HG03521 (cell line): ENCODE measurements at regions not wholly inside any gene's neighbourhood (a gene's known extent, or its start where the extent isn't known, plus 50 kb on each side); places are given as distances from the start of the nearest gene placed in this dataset.

ENCODE experiments used
- ATAC-seq: cut with Tn5 transposase; IDR thresholded peaks from one replicate; pipeline ENCODE4 v1.9.1; 2021; ENCODE audit warnings: mild to moderate bottlenecking, moderate library complexity; ENCODE audit not compliant: unreplicated experiment

GRCh38 chr5:68771221-68771620 lies 322.6 kb upstream of the SLC30A5 start:
- ATAC-seq = no peak

- no peak for ATAC-seq
These were observed 322.1 kb upstream of the SLC30A5 start for GRCh38 chr5:68771732-68772131.

GRCh38 chr5:68776381-68776780 lies 317.4 kb upstream of the SLC30A5 start:
- no peak for ATAC-seq

- ATAC-seq = no peak
These were observed 316.7 kb upstream of the SLC30A5 start for GRCh38 chr5:68777135-68777534.

- no peak for ATAC-seq
These were observed 315.3 kb upstream of the SLC30A5 start for GRCh38 chr5:68778484-68778883.

GRCh38 chr5:68780299-68780955 lies 313.4 kb upstream of the SLC30A5 start:
- ATAC-seq = no peak

- ATAC-seq = no peak
These were observed 300.7 kb upstream of the SLC30A5 start for GRCh38 chr5:68793074-68793473.

- no peak for ATAC-seq
These were observed 299.8 kb upstream of the SLC30A5 start for GRCh38 chr5:68793993-68794392.

GRCh38 chr5:68795190-68795589 lies 298.6 kb upstream of the SLC30A5 start:
- no peak for ATAC-seq

GRCh38 chr5:68798877-68799843 lies 294.7 kb upstream of the SLC30A5 start:
- no peak for ATAC-seq

- no peak for ATAC-seq
These were observed 291.4 kb upstream of the SLC30A5 start for GRCh38 chr5:68802430-68802829.

- no peak for ATAC-seq
These were observed 289.9 kb upstream of the SLC30A5 start for GRCh38 chr5:68803881-68804319.

- ATAC-seq = no peak
These were observed 289.5 kb upstream of the SLC30A5 start for GRCh38 chr5:68804343-68804742.

GRCh38 chr5:68805444-68805843 lies 288.4 kb upstream of the SLC30A5 start:
- no peak for ATAC-seq

GRCh38 chr5:68817632-68818031 lies 276.2 kb upstream of the SLC30A5 start:
- ATAC-seq = no peak

- ATAC-seq = no peak
These were observed 275.6 kb upstream of the SLC30A5 start for GRCh38 chr5:68818057-68818695.

- ATAC-seq = no peak
These were observed 274.9 kb upstream of the SLC30A5 start for GRCh38 chr5:68818870-68819269.

- ATAC-seq = no peak
These were observed 272.8 kb upstream of the SLC30A5 start for GRCh38 chr5:68821056-68821455.

- no peak for ATAC-seq
These were observed 271.0 kb upstream of the SLC30A5 start for GRCh38 chr5:68822796-68823195.

GRCh38 chr5:68823301-68823700 lies 270.5 kb upstream of the SLC30A5 start:
- ATAC-seq = no peak

- ATAC-seq = no peak
These were observed 263.4 kb upstream of the SLC30A5 start for GRCh38 chr5:68830377-68830898.
